Activated CD4-positive, alpha-beta memory T cell treated with anti-CD3 and anti-CD28 coated beads for 36 hours (primary cell): ENCODE measurements at regions not wholly inside any gene's neighbourhood (a gene's known extent, or its start where the extent isn't known, plus 50 kb on each side); places are given as distances from the start of the nearest gene placed in this dataset.
A peak's percentile ranks its signal among the peaks of the same experiment; 100 is the strongest.

Experiments
- CTCF ChIA-PET: fragments of 350-600 bp; sonication (Branson Sonifier 250); formaldehyde crosslinking; loops from one replicate; lab custom pipeline; 2021; ENCODE audit warnings: antibody characterized with exemption, inconsistent platforms; lab: Charles Lee
- POLR2A ChIA-PET: fragments of 350-600 bp; sonication (Branson Sonifier 250); formaldehyde crosslinking; loops from one replicate; lab custom pipeline; 2021; ENCODE audit warnings: antibody characterized with exemption; lab: Charles Lee
- DNase-seq: peaks from one replicate; pipeline ENCODE4 v3.0.0-alpha.2; 2020
- H3K27ac Mint-ChIP-seq: one replicate; pipeline ENCODE4 v1.8.0; 2021; ENCODE audit warnings: mixed read lengths
- H3K27me3 Mint-ChIP-seq: one replicate; pipeline ENCODE4 v1.8.0; 2021; ENCODE audit warnings: mixed read lengths
- H3K36me3 Mint-ChIP-seq: one replicate; pipeline ENCODE4 v1.8.0; 2021; ENCODE audit warnings: mixed read lengths
- H3K4me1 Mint-ChIP-seq: one replicate; pipeline ENCODE4 v1.8.0; 2021; ENCODE audit warnings: low read depth, mixed read lengths
- H3K4me3 Mint-ChIP-seq: one replicate; pipeline ENCODE4 v1.8.0; 2021; ENCODE audit warnings: mild to moderate bottlenecking, mixed read lengths
- H3K9me3 Mint-ChIP-seq: one replicate; pipeline ENCODE4 v1.8.0; 2021; ENCODE audit warnings: mixed read lengths
- intact Hi-C: fragments of 100-400 bp; cut with micrococcal nuclease; formaldehyde crosslinking; loops from one replicate; pipeline ENCODE4 v1.15.1; 2023

GRCh38 chr5:171639205-171639621 lies 146.4 kb upstream of the SMIM23 start:
- CTCF ChIA-PET = no interaction called here
- no peaks in the 10 kb centered on the region for H3K36me3 Mint-ChIP-seq

DNA sequence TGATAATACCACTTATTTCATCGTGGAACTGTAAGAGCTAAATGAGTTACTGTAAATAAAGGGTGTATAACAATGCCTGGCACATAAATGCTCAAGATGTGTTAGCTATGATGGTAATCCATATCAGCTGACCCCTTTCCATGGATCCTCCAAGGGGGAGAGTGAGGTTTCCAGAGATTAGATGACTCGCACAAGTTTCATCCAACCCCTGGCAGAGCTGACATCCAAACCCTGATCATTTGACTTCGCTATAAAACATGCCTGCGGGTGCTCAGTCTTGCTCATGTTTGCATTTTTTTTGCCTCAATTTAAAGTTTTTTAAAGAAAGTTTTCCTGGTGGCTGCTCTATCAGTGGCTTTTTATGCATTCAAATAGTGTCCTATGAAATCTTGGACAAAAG lies 145.7 kb upstream of the SMIM23 start:
- ChIA-PET CTCF (no interaction called here), POLR2A (no interaction called here)
- Mint-ChIP-seq H3K9me3 (no peaks in the 10 kb centered on the region), H3K4me3 (no peak overlapping the region), H3K27ac (no peak overlapping the region), H3K27me3 (peaks cover 6% of the 10 kb centered on the region), H3K36me3 (no peaks in the 10 kb centered on the region), H3K4me1 (no peaks in the 10 kb centered on the region)
- intact Hi-C loops = no loop called here
- DNase-seq = no peak

More at GRCh38 chr5:171639205-171639621, 146.4 kb upstream of the SMIM23 start:
- H3K27me3 Mint-ChIP-seq = peaks cover 9% of the 10 kb centered on the region
- intact Hi-C loops = no loop called here
- H3K27ac Mint-ChIP-seq = no peak overlapping the region
- H3K4me3 Mint-ChIP-seq = no peak overlapping the region
- POLR2A ChIA-PET = no interaction called here
- no peaks in the 10 kb centered on the region for H3K4me1 Mint-ChIP-seq
- no peaks in the 10 kb centered on the region for H3K9me3 Mint-ChIP-seq
- DNase-seq = no peak

DNA sequence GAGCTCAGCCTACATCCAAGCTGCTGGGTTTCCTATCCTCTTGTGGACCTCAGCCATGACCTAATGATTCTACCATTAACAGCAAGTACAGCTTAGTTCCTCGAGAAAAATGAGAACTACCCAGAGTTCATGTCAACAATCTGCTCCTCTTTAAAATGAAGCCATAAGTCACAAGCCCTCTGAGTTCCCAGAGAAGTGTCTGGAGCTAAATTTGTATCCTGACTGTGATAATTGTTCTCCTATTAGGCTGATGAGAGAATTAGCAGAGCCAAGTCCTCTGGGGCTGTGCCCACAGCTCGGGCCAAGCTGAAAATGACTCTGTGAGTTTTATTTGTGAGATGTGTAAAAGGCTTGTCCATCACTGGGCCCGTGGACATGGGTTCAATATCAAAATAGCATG lies 145.1 kb upstream of the SMIM23 start:
- Mint-ChIP-seq H3K9me3 (no peaks in the 10 kb centered on the region), H3K27ac (no peak overlapping the region), H3K4me3 (no peak overlapping the region), H3K27me3 (peaks cover 1% of the 10 kb centered on the region), H3K36me3 (no peaks in the 10 kb centered on the region), H3K4me1 (no peaks in the 10 kb centered on the region)
- no peak for DNase-seq
- ChIA-PET POLR2A (no interaction called here), CTCF (no interaction called here)
- intact Hi-C loops = no loop called here

GRCh38 chr5:171641891-171642290 lies 143.7 kb upstream of the SMIM23 start:
- POLR2A ChIA-PET = no interaction called here
- intact Hi-C loops = no loop called here
- Mint-ChIP-seq H3K36me3 (no peaks in the 10 kb centered on the region), H3K9me3 (no peaks in the 10 kb centered on the region), H3K27me3 (peaks cover under 1% of the 10 kb centered on the region), H3K4me1 (no peaks in the 10 kb centered on the region), H3K4me3 (no peak overlapping the region), H3K27ac (no peak overlapping the region)
- DNase-seq = no peak
- CTCF ChIA-PET = no interaction called here

- Mint-ChIP-seq H3K4me1 (no peaks in the 10 kb centered on the region), H3K27ac (no peak overlapping the region), H3K9me3 (no peaks in the 10 kb centered on the region), H3K4me3 (no peak overlapping the region), H3K27me3 (peaks cover 2% of the 10 kb centered on the region), H3K36me3 (no peaks in the 10 kb centered on the region)
- no peak for DNase-seq
- ChIA-PET CTCF (no interaction called here), POLR2A (no interaction called here)
- intact Hi-C loops = no loop called here
Observed at GRCh38 chr5:171642894-171643293, 142.7 kb upstream of the SMIM23 start.

DNA sequence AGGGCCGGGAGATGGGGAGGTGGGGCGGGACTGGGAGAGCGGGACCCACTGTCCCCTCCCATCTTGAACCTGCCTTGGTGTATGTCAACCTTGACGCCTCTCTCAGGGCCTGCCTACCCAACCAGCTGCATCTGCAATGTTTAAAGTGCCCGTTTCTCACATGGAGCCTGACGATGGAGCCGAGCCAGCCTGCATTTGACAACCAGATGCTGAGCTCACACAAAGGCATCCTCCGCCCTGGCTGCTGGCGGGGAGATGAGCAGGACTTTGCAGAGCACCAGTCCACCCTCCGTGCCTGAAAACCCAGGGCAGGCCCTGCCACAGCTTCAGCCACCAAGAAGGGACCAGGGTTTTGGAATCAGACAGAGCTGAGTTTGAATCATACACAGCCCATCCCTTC lies 141.1 kb upstream of the SMIM23 start:
- Mint-ChIP-seq H3K9me3 (no peaks in the 10 kb centered on the region), H3K4me3 (no peak overlapping the region), H3K4me1 (no peaks in the 10 kb centered on the region), H3K27ac (no peak overlapping the region), H3K27me3 (peaks cover 2% of the 10 kb centered on the region), H3K36me3 (no peaks in the 10 kb centered on the region)
- DNase-seq = no peak
- POLR2A ChIA-PET = interaction anchor here (0.6 kb wide), 1 partner anchor 19 kb away, joined by 3 read pairs; no protein-coding TSS in a partner anchor
- intact Hi-C loops = no loop called here
- CTCF ChIA-PET = no interaction called here

GRCh38 chr5:171646102-171647042 lies 139.2 kb upstream of the SMIM23 start:
- intact Hi-C loops = no loop called here
- POLR2A ChIA-PET = interaction anchor here (0.5 kb wide), 1 partner anchor 241 kb away, joined by 3 read pairs; no protein-coding TSS in a partner anchor
- Mint-ChIP-seq H3K27me3 (peaks cover 2% of the 10 kb centered on the region), H3K4me1 (no peaks in the 10 kb centered on the region), H3K9me3 (no peaks in the 10 kb centered on the region), H3K4me3 (no peak overlapping the region), H3K36me3 (no peaks in the 10 kb centered on the region), H3K27ac (no peak overlapping the region)
- DNase-seq = no peak
- CTCF ChIA-PET = no interaction called here

DNA sequence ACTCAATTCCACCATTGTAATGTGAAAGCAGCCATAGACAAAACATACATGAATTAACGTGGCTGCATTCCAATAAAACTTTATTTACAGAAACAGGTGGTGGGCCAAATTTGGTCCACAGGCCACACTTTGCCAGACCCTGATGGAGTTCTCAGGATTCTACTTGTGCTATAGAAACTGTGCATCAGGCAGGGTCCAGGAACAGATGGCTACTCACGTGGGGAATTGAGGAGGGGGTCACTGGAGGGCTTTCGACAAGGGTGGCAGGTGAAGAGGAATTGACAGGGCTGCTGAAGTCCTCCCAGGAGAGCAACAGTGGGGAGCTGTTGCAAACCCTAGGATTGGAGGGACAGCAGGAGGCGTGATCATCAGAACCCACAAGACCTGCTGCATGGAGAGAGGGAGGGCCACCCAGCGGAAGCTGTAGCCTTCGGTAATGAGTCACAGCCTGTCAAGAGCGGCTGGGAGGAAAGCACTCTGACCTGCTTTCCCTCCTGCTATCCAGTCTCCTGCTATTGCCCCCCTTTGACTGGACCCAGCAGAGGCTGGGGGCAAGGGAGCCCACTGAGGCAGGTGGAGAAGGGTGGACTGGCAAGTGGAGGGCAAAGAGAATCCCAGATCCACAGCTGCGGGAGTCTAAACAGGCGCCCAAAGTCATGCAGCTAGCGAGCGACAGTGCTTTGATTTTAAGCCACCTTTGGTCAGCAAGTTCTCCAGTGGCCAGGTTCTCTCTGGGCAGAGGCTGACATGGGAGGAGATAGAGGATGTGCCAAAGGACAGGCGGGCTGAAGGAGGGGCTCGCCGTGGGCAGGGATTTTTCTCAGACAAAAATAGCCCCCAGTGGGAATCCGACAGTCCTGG lies 138.3 kb upstream of the SMIM23 start:
- no peak overlapping the region for H3K4me3 Mint-ChIP-seq
- CTCF ChIA-PET = no interaction called here
- H3K27ac Mint-ChIP-seq = no peak overlapping the region
- DNase-seq = peak; percentile 33
- H3K9me3 Mint-ChIP-seq = no peaks in the 10 kb centered on the region
- intact Hi-C loops = no loop called here
- POLR2A ChIA-PET = no interaction called here
- no peaks in the 10 kb centered on the region for H3K36me3 Mint-ChIP-seq
- peaks cover 2% of the 10 kb centered on the region for H3K27me3 Mint-ChIP-seq
- no peaks in the 10 kb centered on the region for H3K4me1 Mint-ChIP-seq

DNA sequence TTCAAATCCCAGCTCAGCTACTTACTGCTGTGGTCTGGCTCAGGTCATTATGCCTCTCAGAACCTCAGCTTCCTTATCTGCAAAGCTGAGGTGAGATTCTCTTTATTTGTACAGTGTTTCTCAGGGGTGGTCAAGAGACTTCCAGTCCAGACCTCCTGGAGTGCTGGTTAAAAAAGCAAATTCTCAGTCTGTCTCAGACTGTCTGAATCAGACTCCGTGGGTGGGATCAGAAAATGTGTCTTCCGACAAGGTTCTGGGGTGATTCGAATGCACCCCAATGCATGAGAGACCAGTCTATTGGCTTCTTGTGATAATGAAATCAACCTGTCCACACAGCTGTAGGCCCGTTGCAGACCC lies 137.7 kb upstream of the SMIM23 start:
- H3K36me3 Mint-ChIP-seq = no peaks in the 10 kb centered on the region
- H3K4me3 Mint-ChIP-seq = no peak overlapping the region
- H3K27me3 Mint-ChIP-seq = peaks cover 2% of the 10 kb centered on the region
- POLR2A ChIA-PET = no interaction called here
- CTCF ChIA-PET = no interaction called here
- H3K9me3 Mint-ChIP-seq = no peaks in the 10 kb centered on the region
- DNase-seq = no peak
- H3K4me1 Mint-ChIP-seq = no peaks in the 10 kb centered on the region
- no peak overlapping the region for H3K27ac Mint-ChIP-seq
- intact Hi-C loops = no loop called here

- ChIA-PET POLR2A (no interaction called here), CTCF (no interaction called here)
- no peaks in the 10 kb centered on the region for H3K36me3 Mint-ChIP-seq
Observed at GRCh38 chr5:171648279-171649074, 137.1 kb upstream of the SMIM23 start.

DNA sequence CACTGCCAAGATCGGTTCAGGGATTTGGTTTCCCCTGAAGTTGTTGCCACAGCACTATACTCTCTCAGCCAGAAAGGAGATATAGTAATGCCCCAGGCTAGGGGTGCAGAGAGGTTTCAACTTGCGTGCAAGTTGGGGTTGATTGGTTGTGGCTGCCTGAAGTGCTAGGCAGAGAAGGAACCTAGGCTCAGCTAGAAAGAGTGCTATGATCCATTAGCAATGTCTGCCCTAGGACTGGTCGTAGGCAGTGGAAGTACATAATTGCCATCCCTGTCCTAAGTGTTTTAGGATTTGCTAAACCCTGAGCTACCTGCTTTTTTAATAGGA lies 136.6 kb upstream of the SMIM23 start:
- POLR2A ChIA-PET = no interaction called here
- Mint-ChIP-seq H3K4me3 (no peak overlapping the region), H3K9me3 (no peaks in the 10 kb centered on the region), H3K27me3 (peaks cover 2% of the 10 kb centered on the region), H3K27ac (no peak overlapping the region), H3K4me1 (no peaks in the 10 kb centered on the region), H3K36me3 (no peaks in the 10 kb centered on the region)
- CTCF ChIA-PET = no interaction called here
- no peak for DNase-seq
- intact Hi-C loops = no loop called here

More at GRCh38 chr5:171648279-171649074, 137.1 kb upstream of the SMIM23 start:
- Mint-ChIP-seq H3K4me1 (no peaks in the 10 kb centered on the region), H3K9me3 (no peaks in the 10 kb centered on the region), H3K4me3 (no peak overlapping the region), H3K27me3 (peaks cover 2% of the 10 kb centered on the region), H3K27ac (no peak overlapping the region)
- DNase-seq = no peak
- intact Hi-C loops = no loop called here

GRCh38 chr5:171650597-171650996 lies 135.0 kb upstream of the SMIM23 start:
- no peak for DNase-seq
- peaks cover 6% of the 10 kb centered on the region for H3K27me3 Mint-ChIP-seq
- H3K9me3 Mint-ChIP-seq = no peaks in the 10 kb centered on the region
- no peak overlapping the region for H3K4me3 Mint-ChIP-seq
- no peak overlapping the region for H3K27ac Mint-ChIP-seq
- ChIA-PET CTCF (no interaction called here), POLR2A (no interaction called here)
- intact Hi-C loops = no loop called here
- H3K36me3 Mint-ChIP-seq = no peaks in the 10 kb centered on the region
- no peaks in the 10 kb centered on the region for H3K4me1 Mint-ChIP-seq
